Neural cell (in vitro differentiated cells): ENCODE measurements at regions not wholly inside any gene's neighbourhood (a gene's known extent, or its start where the extent isn't known, plus 50 kb on each side); places are given as distances from the start of the nearest gene placed in this dataset.

Source experiments
- CTCF ChIP-seq: fragments of 450-650 bp; IDR thresholded peaks from 2 replicates; pipeline ENCODE4 v1.5.1; 2014; ENCODE audit warnings: antibody characterized with exemption, mild to moderate bottlenecking, moderate library complexity; ENCODE audit not compliant: poor library complexity, severe bottlenecking
- EP300 ChIP-seq: fragments of 450-650 bp; conservative IDR thresholded peaks from 2 replicates; pipeline ENCODE4 v1.6.1; 2014; ENCODE audit warnings: antibody characterized with exemption, mild to moderate bottlenecking, moderate library complexity; ENCODE audit not compliant: poor library complexity, severe bottlenecking
- EZH2 ChIP-seq: fragments of 200-600, 300-800 bp; shearing (Covaris generic), sonication (generic); IDR thresholded peaks from 2 replicates; pipeline ENCODE4 v1.6.1; 2014; ENCODE audit warnings: antibody characterized with exemption, low read length, borderline replicate concordance, mild to moderate bottlenecking; ENCODE audit not compliant: insufficient read depth, poor library complexity, severe bottlenecking
- MXI1 ChIP-seq: fragments of 450-650 bp; conservative IDR thresholded peaks from 2 replicates; pipeline ENCODE4 v1.6.1; 2014; ENCODE audit warnings: antibody characterized with exemption, mild to moderate bottlenecking; ENCODE audit not compliant: poor library complexity, severe bottlenecking
- POLR2AphosphoS5 ChIP-seq: IDR thresholded peaks from 2 replicates; pipeline ENCODE4 v1.6.1; 2012
- RAD21 ChIP-seq: fragments of 450-650 bp; conservative IDR thresholded peaks from 2 replicates; pipeline ENCODE4 v1.6.1; 2014; ENCODE audit warnings: antibody characterized with exemption, mild to moderate bottlenecking, moderate library complexity
- REST ChIP-seq: IDR thresholded peaks from 2 replicates; pipeline ENCODE4 v1.6.1; 2012; ENCODE audit warnings: borderline replicate concordance
- SMC3 ChIP-seq: fragments of 450-650 bp; conservative IDR thresholded peaks from 2 replicates; pipeline ENCODE4 v1.6.1; 2014; ENCODE audit warnings: antibody characterized with exemption, mild to moderate bottlenecking, moderate library complexity; ENCODE audit not compliant: poor library complexity
- TAF1 ChIP-seq: IDR thresholded peaks from 2 replicates; pipeline ENCODE4 v1.6.1; 2012; ENCODE audit warnings: low read depth

- TF ChIP-seq CTCF (no peak), MXI1 (no peak), POLR2AphosphoS5 (no peak), REST (no peak), EP300 (no peak), SMC3 (no peak), RAD21 (no peak), EZH2 (no peak), TAF1 (no peak)
Observed at GRCh38 chr5:155258161-155258560, 244.6 kb downstream of the KIF4B start.
